GM10248 (cell line): ENCODE measurements at regions not wholly inside any gene's neighbourhood (a gene's known extent, or its start where the extent isn't known, plus 50 kb on each side); places are given as distances from the start of the nearest gene placed in this dataset.

ENCODE experiments used
- CTCF ChIA-PET: fragments of 300-600 bp; sonication (Branson Sonifier 250); formaldehyde crosslinking; extraction: SDS; loops from one replicate; lab custom pipeline; 2021; ENCODE audit warnings: antibody characterized with exemption; lab: Yijun Ruan, JAX
- POLR2A ChIA-PET: fragments of 350-650 bp; sonication (Branson Sonifier 250); formaldehyde crosslinking; extraction: SDS; loops from one replicate; lab custom pipeline; 2020; ENCODE audit warnings: antibody characterized with exemption; lab: Yijun Ruan, JAX
- DNase-seq: peaks from one replicate; pipeline ENCODE4 v3.0.0; 2012; ENCODE audit errors: extremely low spot score
- TF ChIP-seq, protein P1 (sequence below): IDR thresholded peaks from 2 replicates; pipeline ENCODE4 v1.5.1; 2012; ENCODE audit warnings: mild to moderate bottlenecking, low read depth; ENCODE audit errors: extremely low read depth, missing control alignments, control extremely low read depth

DNA sequence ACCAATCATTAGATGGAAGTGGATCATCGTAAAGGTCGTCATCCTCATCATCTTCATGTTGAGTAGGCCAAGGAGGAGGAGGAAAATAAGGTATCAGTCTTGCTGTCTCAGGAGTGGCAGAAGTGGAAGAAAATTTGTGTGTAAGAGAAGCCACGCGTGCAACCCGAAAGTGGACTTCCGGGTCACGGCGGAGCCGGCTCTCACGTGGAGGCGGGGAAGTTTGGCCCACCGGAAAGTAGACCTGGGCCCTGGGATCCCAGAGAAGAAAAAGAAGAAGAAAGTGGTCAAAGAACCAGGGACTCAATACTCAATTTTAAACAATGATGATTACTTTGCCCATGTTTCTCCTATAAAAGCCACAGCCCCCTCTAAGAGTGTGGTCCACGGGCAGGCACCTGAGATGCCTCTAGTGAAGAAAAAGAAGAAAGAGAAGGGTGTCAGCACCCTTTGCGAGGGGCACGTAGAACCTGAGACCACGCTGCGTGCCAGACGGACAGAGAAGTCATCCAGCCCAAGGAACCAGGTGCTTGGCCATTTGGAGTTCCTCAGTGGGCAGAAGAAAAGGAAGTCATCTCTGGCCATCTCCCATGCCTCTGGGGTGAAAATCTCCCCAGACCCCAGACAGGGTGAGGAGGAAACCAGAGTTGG lies 365.8 kb downstream of the BCAT1 start:
- ChIA-PET CTCF (no interaction called here), POLR2A (no interaction called here)
- no peak for DNase-seq
- TF ChIP-seq, protein P1, sequence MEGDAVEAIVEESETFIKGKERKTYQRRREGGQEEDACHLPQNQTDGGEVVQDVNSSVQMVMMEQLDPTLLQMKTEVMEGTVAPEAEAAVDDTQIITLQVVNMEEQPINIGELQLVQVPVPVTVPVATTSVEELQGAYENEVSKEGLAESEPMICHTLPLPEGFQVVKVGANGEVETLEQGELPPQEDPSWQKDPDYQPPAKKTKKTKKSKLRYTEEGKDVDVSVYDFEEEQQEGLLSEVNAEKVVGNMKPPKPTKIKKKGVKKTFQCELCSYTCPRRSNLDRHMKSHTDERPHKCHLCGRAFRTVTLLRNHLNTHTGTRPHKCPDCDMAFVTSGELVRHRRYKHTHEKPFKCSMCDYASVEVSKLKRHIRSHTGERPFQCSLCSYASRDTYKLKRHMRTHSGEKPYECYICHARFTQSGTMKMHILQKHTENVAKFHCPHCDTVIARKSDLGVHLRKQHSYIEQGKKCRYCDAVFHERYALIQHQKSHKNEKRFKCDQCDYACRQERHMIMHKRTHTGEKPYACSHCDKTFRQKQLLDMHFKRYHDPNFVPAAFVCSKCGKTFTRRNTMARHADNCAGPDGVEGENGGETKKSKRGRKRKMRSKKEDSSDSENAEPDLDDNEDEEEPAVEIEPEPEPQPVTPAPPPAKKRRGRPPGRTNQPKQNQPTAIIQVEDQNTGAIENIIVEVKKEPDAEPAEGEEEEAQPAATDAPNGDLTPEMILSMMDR: no peak

DNA sequence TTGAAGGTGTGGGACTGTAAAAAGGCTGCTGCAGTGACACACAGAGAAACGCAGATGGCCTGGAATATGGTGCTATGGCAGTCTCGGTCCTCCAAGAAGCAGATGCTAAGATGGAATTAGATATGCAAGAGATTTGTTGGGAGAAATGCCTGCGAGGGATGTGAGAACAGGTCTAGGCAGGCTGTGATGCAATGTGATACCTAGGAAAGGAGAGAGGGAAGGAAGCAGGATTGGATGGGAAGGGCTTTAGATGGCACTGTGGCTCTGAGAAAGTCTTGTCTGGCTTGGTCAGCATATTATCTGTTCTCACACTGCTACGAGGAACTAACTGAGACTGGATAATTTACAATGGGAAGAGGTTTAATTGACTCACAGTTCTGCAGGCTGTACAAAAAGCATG lies 374.4 kb downstream of the BCAT1 start:
- TF ChIP-seq, protein P1: no peak
- DNase-seq: no peak
- ChIA-PET CTCF (interaction anchor here (1.2 kb wide), 1 partner anchor 21 kb away, joined by 3 read pairs; no protein-coding TSS in a partner anchor), POLR2A (no interaction called here)

DNA sequence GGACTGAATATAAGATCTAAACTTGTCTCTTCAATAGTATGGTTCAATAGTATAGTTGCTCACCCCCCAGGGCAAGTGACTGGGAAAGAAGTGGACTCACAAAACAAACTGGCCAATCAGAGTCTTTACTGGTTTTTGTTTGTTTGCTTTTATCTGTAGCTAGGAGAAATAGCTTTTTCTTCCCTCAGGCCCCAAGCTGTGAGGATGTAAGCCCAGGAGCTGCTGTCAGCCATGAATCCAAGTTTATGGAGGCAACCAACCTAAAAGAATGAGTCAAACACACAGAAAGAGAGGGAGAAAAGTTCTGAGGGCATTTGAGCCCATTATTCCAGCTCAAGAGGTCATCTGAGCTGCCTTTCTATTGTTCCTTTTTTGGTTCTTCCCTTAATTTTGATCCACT lies 375.3 kb downstream of the BCAT1 start:
- no peak for DNase-seq
- POLR2A ChIA-PET: no interaction called here
- CTCF ChIA-PET: interaction anchor here (1.2 to 1.9 kb wide), 3 partner anchors 17 to 36 kb away, joined by 3 to 4 read pairs (median 3); no protein-coding TSS in a partner anchor
- TF ChIP-seq, protein P1: no peak

DNA sequence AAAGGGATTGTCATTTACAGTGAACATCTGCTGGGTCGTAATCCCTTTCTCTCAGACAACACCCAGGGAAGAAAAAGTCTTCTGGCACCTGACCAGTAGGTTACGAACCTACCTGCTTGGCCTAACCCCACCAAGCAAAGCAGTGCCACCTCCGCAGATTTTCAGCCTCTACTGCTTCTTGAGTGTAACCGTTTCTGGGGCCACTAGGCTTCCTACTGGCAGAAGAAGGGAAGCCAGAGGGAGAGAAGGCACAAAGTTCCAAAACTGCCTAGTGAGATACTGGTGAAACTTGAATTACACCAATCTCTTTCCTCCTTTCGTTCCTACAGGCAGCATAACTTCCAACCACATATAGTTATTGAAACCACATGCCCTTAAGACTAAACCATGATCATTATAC lies 383.6 kb downstream of the BCAT1 start:
- CTCF ChIA-PET: no interaction called here
- TF ChIP-seq, protein P1: no peak
- POLR2A ChIA-PET: no interaction called here
- DNase-seq: no peak

DNA sequence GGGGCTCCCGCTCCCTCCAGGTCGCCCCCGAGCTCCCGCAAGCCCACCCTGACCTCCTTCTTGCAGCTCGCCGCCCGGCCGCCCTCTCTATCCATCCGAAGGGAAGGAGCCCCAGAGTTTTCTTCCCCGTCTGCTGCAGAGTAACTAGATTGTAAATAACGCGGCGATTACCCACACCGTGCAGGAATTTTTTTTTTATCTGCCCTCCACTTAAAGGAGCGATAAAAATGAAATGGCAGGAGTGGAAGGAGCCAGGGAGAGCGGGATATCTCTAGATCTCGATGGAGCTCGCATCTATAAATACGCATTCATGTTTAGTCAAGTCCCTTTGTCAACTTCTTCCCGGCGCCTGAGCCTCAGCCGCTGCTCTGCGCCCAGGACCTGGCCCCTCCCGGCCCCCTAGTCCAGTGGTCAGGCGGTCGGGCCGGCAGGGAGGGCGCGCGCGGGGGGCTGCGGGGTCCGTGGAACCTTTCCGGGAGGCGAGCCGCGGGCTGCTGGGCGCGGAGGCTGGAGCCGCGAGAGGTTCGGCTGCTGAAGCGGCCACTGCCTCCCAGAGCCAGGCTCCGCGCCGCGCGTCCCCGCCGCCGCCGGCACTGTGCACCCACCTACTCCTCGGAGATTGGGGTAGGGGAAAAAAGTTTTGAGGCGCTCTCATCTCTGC lies 386.0 kb downstream of the BCAT1 start:
- CTCF ChIA-PET: interaction anchor here (0.6 kb wide), 1 partner anchor 24 kb away, joined by 3 read pairs; no protein-coding TSS in a partner anchor
- TF ChIP-seq, protein P1: no peak
- POLR2A ChIA-PET: no interaction called here
- peak; percentile 26 for DNase-seq

DNA sequence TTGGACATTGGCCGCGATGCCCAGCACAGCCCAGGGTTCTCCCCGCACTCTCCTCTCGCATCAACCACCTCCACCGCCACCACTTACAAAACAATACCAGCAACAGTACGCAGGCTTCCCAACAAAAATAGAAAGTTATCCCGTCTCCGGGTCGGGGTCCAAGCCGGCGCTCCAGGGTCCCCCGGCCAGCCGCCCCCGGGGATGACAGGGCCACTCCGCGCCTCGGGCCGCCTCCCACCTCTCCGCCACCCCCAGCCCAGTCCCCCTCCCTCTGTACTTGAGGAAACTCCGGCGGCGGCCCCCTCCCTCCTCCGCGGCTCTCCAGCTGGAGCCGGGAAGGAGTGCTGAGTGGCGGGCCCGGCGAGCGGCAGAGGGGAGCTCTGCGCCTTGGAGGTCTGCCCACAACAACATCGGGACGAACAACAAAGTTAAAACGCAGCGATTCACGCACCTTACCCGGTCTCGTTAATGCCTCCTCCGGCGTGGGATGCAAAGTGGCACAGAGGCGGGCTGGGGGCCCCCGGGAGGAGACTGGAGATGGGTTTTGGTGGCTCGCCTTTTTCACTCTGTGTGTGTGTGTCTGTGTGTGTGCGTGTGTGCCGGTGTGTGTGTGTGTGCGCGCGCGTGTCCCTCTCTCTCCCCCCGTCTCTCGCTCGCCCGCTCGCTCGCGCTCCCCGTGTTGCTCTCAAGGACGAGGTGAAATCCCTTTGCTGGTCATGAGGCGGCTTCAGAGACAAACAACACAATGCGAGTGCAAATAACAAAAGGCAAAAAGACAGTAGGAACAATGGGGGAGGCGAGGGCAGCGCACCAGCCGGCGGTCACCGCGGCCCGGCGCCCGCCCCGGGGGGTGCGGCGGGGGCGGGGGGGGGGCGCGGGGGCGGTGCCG lies 386.8 kb downstream of the BCAT1 start:
- peak; percentile 33 for DNase-seq

More for the DNA sequence above, 386.8 kb downstream of the BCAT1 start:
- POLR2A ChIA-PET: no interaction called here
- CTCF ChIA-PET: interaction anchor here (0.6 kb wide), 1 partner anchor 25 kb away, joined by 3 read pairs; no protein-coding TSS in a partner anchor
- TF ChIP-seq, protein P1: no peak
